Esophagus muscularis mucosa (tissue), 4 donors: ENCODE measurements at regions not wholly inside any gene's neighbourhood (a gene's known extent, or its start where the extent isn't known, plus 50 kb on each side); places are given as distances from the start of the nearest gene placed in this dataset.

Source experiments
- DNase-seq: peaks from one replicate; pipeline ENCODE4 v3.0.0-alpha.2; 2017; ENCODE audit errors: extremely low spot score
- H3K27ac ChIP-seq, 4 donors: fragments of 200-600 bp; sonication (generic); replicated peaks in 1 of 4; 1 replicate in 3 of 4; 2 replicates in 1 of 4; pipeline ENCODE4 v1.5.1; 2016 to 2019; ENCODE audit warnings: mild to moderate bottlenecking in 1 of 4
- H3K27me3 ChIP-seq, 4 donors: fragments of 200-600 bp; sonication (generic); one replicate each; pipeline versions ENCODE4 v1.5.1 to v1.6.0; 2016 to 2019
- H3K36me3 ChIP-seq, 4 donors: fragments of 200-600 bp; sonication (generic); one replicate each; pipeline ENCODE4 v1.5.1; 2016 to 2019
- H3K4me1 ChIP-seq, 4 donors: fragments of 200-600 bp; sonication (generic); one replicate each; pipeline ENCODE4 v1.5.1; 2016 to 2019
- H3K4me3 ChIP-seq, 4 donors: fragments of 200-600 bp; sonication (generic); 1 replicate in 2 of 4; 2 replicates in 2 of 4; pipeline ENCODE4 v1.5.1; 2016 to 2019; ENCODE audit warnings: mild to moderate bottlenecking in 4 of 4, moderate library complexity in 1 of 4
- H3K9me3 ChIP-seq, 4 donors: fragments of 200-600 bp; sonication (generic); 1 replicate in 3 of 4; 2 replicates in 1 of 4; pipeline ENCODE4 v1.5.1; 2016 to 2019
- EP300 ChIP-seq: sonication (generic); formaldehyde crosslinking; IDR thresholded peaks from one replicate; pipeline ENCODE4 v1.6.1; 2017; ENCODE audit warnings: antibody characterized with exemption
- POLR2A ChIP-seq: fragments of 450-650 bp; IDR thresholded peaks from one replicate; pipeline ENCODE4 v1.6.1; 2017; ENCODE audit warnings: antibody characterized with exemption, moderate library complexity, mild to moderate bottlenecking, low read depth
- POLR2AphosphoS5 ChIP-seq, 2 donors: sonication (generic); formaldehyde crosslinking; IDR thresholded peaks; one replicate each; pipeline ENCODE4 v1.6.1; 2017; ENCODE audit warnings: antibody characterized with exemption in 2 of 2
- WGBS: methylation state at CpG from one replicate; pipeline ENCODE4 v1.1.5; 2018; 5-methylcytosine and 5-hydroxymethylcytosine counted together
- intact Hi-C: fragments of 100-400 bp; cut with DNase I; formaldehyde crosslinking; loops from one replicate; pipeline ENCODE4 v1.15.1; 2023
- small RNA-seq, 3 donors: library from RNA; depleted of rRNA; stranded (forward); fragments of <200 nt; gene quantifications; one replicate each; pipeline ENCODE3, GENCODE V24; 2016
- TF ChIP-seq, protein P1 (sequence below), 3 experiments: fragments of 200-600 bp in 2 of 3; fragments of 450-650 bp in 1 of 3; sonication (generic) in 2 of 3; IDR thresholded peaks; one replicate each; pipeline ENCODE4 v1.5.1; 2017 to 2019; ENCODE audit warnings: antibody characterized with exemption in 3 of 3, mild to moderate bottlenecking in 2 of 3, moderate library complexity in 1 of 3

DNA sequence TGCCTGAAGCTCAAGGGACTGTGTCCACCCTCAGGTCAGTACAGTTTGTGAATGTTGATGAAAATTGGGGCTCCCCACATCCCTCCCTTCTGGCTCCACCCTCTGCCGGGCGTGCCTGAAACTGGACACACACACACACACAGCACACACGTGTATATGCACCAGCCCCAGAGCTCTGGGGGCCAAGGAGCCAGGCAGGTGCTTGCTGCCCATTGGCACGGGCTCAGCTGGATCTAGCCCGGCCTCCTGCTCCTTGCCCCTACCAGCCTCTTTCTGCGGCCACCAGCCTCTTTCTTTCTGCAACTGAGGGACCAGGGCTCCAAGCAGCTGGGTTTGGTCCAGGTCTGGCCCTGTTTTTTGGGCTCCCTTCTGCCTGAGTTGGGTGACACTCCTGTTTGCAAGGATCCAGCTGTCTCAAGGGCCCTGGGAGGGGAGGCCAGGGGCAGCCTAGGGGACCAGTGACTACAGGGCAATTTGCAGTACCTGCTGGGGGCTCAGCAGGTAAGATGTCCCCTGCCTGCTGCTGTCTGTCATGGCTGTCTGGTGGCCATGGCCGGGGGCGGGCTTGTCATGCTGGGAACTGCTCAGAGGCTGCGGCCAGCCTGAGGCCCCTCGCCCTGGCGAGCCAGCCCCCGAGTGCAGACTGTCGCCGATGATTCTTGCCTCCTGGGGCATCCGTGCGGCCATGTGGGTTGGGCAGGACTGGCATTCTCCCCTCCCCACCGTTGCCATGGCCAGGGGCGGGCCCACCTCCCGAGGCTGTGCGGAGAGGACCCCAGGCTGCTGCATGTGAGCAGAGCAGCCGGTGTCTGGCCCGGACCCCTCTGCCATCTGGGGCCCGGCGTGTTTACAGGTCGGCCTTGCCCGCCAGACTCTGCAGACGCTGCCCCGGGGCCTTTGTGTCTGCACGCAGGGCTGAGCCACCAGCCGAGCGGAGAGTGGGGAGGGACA lies 51.5 kb upstream of the PPARA start:
- 73% methylated on average over 16 of the region's 31 CpGs for WGBS
- Histone ChIP-seq H3K9me3 (no peaks in the 10 kb centered on the region), H3K27ac (peak overlapping the region; percentile 30 to 63 (median 55)), H3K4me1 (peaks cover 85 to 100% (median 98%) of the 10 kb centered on the region in 4 donors), H3K36me3 (peaks cover 37 to 78% (median 71%) of the 10 kb centered on the region in 4 donors), H3K4me3 (no peak overlapping the region), H3K27me3 (no peaks in the 10 kb centered on the region)
- TF ChIP-seq, protein P1, sequence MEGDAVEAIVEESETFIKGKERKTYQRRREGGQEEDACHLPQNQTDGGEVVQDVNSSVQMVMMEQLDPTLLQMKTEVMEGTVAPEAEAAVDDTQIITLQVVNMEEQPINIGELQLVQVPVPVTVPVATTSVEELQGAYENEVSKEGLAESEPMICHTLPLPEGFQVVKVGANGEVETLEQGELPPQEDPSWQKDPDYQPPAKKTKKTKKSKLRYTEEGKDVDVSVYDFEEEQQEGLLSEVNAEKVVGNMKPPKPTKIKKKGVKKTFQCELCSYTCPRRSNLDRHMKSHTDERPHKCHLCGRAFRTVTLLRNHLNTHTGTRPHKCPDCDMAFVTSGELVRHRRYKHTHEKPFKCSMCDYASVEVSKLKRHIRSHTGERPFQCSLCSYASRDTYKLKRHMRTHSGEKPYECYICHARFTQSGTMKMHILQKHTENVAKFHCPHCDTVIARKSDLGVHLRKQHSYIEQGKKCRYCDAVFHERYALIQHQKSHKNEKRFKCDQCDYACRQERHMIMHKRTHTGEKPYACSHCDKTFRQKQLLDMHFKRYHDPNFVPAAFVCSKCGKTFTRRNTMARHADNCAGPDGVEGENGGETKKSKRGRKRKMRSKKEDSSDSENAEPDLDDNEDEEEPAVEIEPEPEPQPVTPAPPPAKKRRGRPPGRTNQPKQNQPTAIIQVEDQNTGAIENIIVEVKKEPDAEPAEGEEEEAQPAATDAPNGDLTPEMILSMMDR (IDR thresholded peaks at IDR 0.05), result no peak
- TF ChIP-seq EP300, result no peak
- TF ChIP-seq POLR2AphosphoS5 (IDR thresholded peaks at IDR 0.05), result no peak
- no peak for TF ChIP-seq POLR2A
- intact Hi-C loops, result no loop called here
- DNase-seq, result no peak

DNA sequence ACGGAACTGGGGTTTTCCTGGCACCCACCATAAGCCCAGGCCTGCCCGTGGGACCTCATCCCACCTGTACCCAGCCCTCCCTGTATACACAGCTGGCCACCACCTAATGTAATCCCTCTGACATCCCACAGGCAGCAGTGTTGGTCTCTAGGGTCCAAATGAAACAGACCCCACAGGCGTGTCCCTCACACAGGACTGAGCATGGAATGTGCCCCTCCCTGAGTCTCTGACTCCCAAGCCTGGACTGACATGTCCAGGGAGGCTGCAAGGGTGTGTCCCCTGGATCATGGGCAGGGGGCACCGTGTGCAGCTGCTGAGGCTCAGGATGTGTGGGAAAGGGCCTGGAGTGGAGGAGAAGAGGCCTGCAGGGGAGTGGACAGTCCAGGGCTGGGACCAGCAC lies 50.6 kb upstream of the PPARA start:
- no peaks in the 10 kb centered on the region for H3K27me3 ChIP-seq
- no peak overlapping the region for H3K4me3 ChIP-seq
- TF ChIP-seq POLR2A (no peak), EP300 (no peak)
- DNase-seq, result no peak
- intact Hi-C loops, result no loop called here
- H3K9me3 ChIP-seq, result no peaks in the 10 kb centered on the region
- 68% methylated on average over 3 of the region's 4 CpGs for WGBS
- peaks cover 41 to 83% (median 74%) of the 10 kb centered on the region in 4 donors for H3K36me3 ChIP-seq
- H3K27ac ChIP-seq, result peak overlapping the region; percentile 30 to 63 (median 55)
- H3K4me1 ChIP-seq, result peaks cover 85 to 100% (median 98%) of the 10 kb centered on the region in 4 donors

DNA sequence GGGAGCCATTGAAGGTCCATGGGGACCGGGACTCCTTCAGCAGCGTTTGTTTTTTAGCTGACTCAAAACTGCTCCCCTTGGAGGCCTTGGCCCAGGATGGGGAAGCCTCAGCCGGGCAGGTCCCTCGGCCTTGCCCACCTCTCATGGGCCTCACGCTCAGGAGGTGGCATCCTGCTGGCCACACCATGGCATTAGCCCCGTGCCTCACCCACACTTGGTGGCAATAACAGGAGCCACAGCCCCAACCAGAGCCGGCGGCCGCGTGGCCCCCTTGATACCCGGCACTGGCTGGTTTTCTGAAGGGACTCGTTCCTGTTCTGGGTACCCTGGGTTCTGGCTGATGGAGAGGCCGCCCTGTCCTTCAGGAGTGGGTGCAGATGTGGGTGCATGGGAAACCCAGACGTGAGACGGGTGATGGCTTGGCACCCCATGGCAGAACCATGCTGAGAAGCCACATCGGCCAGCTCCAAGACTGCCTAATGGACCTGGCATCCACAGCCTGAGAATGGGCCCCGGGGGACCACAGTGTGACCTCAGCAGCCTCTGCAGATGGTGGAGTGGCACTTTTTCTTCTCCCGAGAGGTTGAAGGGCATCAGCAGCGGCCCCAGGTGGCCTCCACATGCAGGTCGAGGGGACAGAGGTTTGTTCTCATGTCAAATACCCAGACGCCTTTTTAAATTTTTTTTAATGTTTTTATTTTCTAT lies 49.8 kb upstream of the PPARA start:
- H3K4me3 ChIP-seq, result no peak overlapping the region
- intact Hi-C loops, result no loop called here
- H3K27ac ChIP-seq, result peak overlapping the region; percentile 17 to 57 (median 48)
- no peaks in the 10 kb centered on the region for H3K9me3 ChIP-seq
- peaks cover 41 to 90% (median 78%) of the 10 kb centered on the region in 4 donors for H3K36me3 ChIP-seq
- H3K4me1 ChIP-seq, result peaks cover 86 to 100% (median 98%) of the 10 kb centered on the region in 4 donors
- WGBS, result 76% methylated on average over 13 of the region's 21 CpGs
- no peak for DNase-seq
- no peaks in the 10 kb centered on the region for H3K27me3 ChIP-seq
- TF ChIP-seq POLR2A (no peak), POLR2AphosphoS5 (IDR thresholded peaks at IDR 0.05) (no peak), EP300 (no peak)
- TF ChIP-seq, protein P1 (IDR thresholded peaks at IDR 0.05), result no peak

Small RNAs in the stretch of these regions (small RNA-seq; reads per million reads assigned to genes)
- 0 reads per million in 3 donors for gene MIR3619
